ENCODE measurements at regions not wholly inside any gene's neighbourhood (a gene's known extent, or its start where the extent isn't known, plus 50 kb on each side); places are given as distances from the start of the nearest gene placed in this dataset.

DNA sequence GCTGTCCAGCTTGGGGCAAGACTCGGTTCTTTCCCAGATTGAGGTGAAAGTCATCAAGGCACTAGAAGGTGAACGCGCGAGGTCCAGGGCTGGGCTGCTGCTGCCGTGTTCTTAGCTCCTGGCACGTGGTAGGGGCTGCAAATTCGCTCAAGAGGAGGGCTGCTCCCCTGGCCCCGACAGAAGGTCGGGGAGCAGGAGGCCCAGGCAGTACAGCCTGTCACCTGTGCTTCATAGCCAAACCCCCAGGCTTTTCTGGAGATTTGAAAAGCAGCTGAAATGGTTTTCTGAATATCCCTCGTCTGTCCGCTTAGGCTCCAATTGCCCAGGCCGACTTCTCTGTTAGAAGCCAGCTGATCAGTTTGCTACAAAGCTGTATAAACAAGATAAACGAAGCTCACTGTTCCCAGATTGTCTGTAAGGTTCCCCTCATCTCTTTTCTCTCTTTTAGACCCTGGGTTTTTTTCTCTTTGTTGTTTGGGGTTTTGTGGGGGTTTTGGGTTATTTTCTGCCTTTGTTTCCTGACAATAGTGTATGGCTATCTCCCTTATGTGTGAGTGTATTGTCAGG is 60.0 kb upstream of the STX18 start:
- DNase-seq (ENCODE audit: low read depth in 2 of 2), result no peak

- DNase-seq (ENCODE audit: low read depth in 2 of 2), result no peak
These were observed 57.8 kb upstream of the STX18 start for GRCh38 chr4:4599481-4600275.

DNA sequence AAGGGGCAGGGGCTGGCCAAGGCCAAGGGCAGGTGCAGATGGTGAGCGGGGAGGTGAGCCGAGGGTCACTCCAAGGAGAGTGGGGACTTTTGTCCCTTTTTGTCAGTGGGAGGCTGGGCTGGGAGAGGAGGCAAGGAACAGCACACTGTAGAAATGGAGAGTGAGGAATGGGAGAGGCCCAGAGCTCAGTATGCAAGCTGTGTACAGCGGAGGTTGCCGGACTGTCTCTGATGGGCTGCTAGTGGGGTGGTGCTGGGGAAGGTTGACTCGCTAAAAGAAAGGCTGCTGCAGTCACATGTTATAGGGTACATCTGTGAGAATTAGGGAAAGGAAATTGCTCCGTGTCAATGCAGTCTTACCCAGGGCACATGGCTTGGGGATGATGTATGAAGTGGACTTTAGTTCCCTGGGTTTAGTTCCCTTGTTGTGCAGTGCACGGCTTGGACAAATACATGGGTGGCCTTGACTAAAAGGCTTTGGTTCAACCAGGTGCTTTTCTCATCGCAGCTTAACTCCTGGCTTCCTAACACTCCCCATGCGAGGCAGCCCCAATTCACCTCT is 57.1 kb upstream of the STX18 start:
- no peak for DNase-seq (ENCODE audit: low read depth in 2 of 2)

DNA sequence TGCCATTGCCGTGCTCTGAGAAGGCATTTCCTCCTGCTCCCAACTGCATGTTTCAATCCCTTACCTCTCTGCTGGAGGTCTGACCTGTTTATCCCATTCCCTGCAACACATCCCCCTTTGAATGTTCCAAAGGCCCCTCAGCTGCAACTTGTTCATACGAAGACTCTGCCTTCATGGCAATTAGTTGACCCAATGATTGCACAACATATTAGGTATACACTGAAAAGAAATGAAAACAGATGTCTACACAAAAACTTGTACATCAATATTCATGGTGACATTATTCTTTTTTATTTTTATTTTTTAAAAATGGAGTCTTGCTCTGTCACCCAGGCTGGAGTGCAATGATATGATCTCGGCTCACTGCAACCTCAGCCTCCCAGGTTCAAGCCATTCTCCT is 54.9 kb upstream of the STX18 start:
- DNase-seq (ENCODE audit: low read depth in 2 of 2), result no peak

GRCh38 chr4:4595252-4595651 is 53.4 kb upstream of the STX18 start:
- no peak for DNase-seq (ENCODE audit: low read depth in 2 of 2)

GRCh38 chr4:4594285-4594920 is 52.6 kb upstream of the STX18 start:
- DNase-seq (ENCODE audit: low read depth in 2 of 2), result no peak

DNA sequence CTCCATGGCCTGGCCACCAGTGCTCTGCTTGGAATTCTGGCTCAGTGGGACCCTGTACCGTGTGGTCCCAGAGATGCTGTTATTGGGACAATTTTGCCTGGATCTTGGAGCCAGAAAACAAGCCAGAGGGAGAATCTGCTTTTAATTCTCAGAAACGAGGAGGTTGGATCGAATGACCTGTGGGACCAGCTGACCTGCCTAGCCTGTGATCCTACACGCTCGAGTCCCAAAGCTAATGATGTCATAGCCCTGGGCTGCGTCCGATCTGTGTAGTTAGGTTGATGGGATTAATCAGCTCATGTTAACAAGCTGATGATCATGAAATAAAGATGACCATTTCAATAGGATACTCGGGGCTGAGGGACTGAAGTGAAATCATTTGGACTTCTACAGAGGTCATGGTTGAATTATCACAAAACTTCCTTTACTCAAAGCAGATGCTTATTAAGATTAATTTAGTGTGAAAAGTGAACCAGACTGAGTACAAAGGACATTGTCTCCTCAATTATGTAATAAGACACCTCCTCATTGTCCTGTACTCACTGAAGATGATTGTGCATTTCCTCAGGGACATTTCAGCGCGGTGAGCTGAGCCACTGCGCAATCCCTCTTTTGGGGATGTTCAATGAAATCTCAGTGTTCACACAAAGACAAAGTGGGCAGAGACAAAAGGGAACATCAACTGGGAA is 51.9 kb upstream of the STX18 start:
- DNase-seq (ENCODE audit: low read depth in 2 of 2), result no peak

- no peak for DNase-seq (ENCODE audit: low read depth in 2 of 2)
These were observed 50.6 kb upstream of the STX18 start for GRCh38 chr4:4592414-4592813.

Data from stimulated activated CD4-positive, alpha-beta T cell treated with anti-CD3 and anti-CD28 coated beads, Interleukin-12 subunit alpha, Interleukin-12 subunit beta, amount 100 ng/mL, for 24 hours (primary cell).